CD4-positive, alpha-beta T cell (primary cell): ENCODE measurements at regions not wholly inside any gene's neighbourhood (a gene's known extent, or its start where the extent isn't known, plus 50 kb on each side); places are given as distances from the start of the nearest gene placed in this dataset.

Experiments used
- ATAC-seq: fragments of 200-7000 bp; cut with Tn5 transposase; one replicate; pipeline ENCODE4 v1.10.0; 2022; ENCODE audit warnings: mild to moderate bottlenecking; ENCODE audit not compliant: poor library complexity
- CTCF ChIA-PET: fragments of 350-600 bp; sonication (Branson Sonifier 250); formaldehyde crosslinking; loops from one replicate; lab custom pipeline; 2021; ENCODE audit warnings: antibody characterized with exemption, inconsistent platforms; lab: Charles Lee
- POLR2A ChIA-PET: fragments of 350-600 bp; sonication (Branson Sonifier 250); formaldehyde crosslinking; loops from one replicate; lab custom pipeline; 2021; ENCODE audit warnings: antibody characterized with exemption, inconsistent platforms; lab: Charles Lee
- DNase-seq, 14 experiments: peaks; one replicate each; pipeline ENCODE4 v3.0.0-alpha.2; 2013 to 2020; ENCODE audit warnings: mixed read lengths in 2 of 14
- H3K27ac ChIP-seq, 2 donors: one replicate each; pipeline versions ENCODE4 v1.5.1 to v1.7.0; 2013; ENCODE audit warnings: low read length in 2 of 2, low read depth in 1 of 2, mild to moderate bottlenecking in 1 of 2
- H3K27me3 ChIP-seq, 2 experiments: 1 replicate in 1 of 2; 2 replicates in 1 of 2; pipeline versions ENCODE4 v1.6.1 to v1.7.0; 2013; ENCODE audit warnings: low read length in 2 of 2, control low read depth in 1 of 2, mild to moderate bottlenecking in 1 of 2, moderate library complexity in 1 of 2; ENCODE audit not compliant: insufficient read depth in 2 of 2, control insufficient read depth in 1 of 2
- H3K36me3 ChIP-seq: one replicate; pipeline ENCODE4 v1.6.1; 2013; ENCODE audit warnings: low read length, control low read depth; ENCODE audit not compliant: insufficient read depth
- H3K4me1 ChIP-seq: one replicate; pipeline ENCODE4 v1.6.1; 2013; ENCODE audit warnings: low read length, control low read depth; ENCODE audit not compliant: insufficient read depth
- H3K4me3 ChIP-seq: one replicate; pipeline ENCODE4 v1.5.1; 2013; ENCODE audit warnings: mild to moderate bottlenecking, low read length, moderate library complexity
- H3K9me3 ChIP-seq, 2 experiments: 1 replicate in 1 of 2; 2 replicates in 1 of 2; pipeline versions ENCODE4 v1.6.1 to v1.7.0; 2013; ENCODE audit warnings: low read length in 2 of 2, mild to moderate bottlenecking in 2 of 2, control low read depth in 1 of 2, moderate library complexity in 1 of 2; ENCODE audit not compliant: control insufficient read depth in 1 of 2, insufficient read depth in 1 of 2
- H3K27ac Mint-ChIP-seq: one replicate; pipeline ENCODE4 v1.8.0; 2020; ENCODE audit warnings: mixed read lengths
- H3K27me3 Mint-ChIP-seq: one replicate; pipeline ENCODE4 v1.8.0; 2021; ENCODE audit warnings: mixed read lengths
- H3K36me3 Mint-ChIP-seq: one replicate; pipeline ENCODE4 v1.8.0; 2021; ENCODE audit warnings: low read depth, mixed read lengths
- H3K4me1 Mint-ChIP-seq: one replicate; pipeline ENCODE4 v1.8.0; 2021; ENCODE audit warnings: low read depth, mixed read lengths
- H3K4me3 Mint-ChIP-seq: one replicate; pipeline ENCODE4 v1.8.0; 2020; ENCODE audit warnings: mild to moderate bottlenecking, mixed read lengths
- H3K9me3 Mint-ChIP-seq: one replicate; pipeline ENCODE4 v1.8.0; 2020; ENCODE audit warnings: mixed read lengths
- intact Hi-C, 2 experiments: fragments of 100-400 bp; cut with DNase I in 1 of 2; cut with micrococcal nuclease in 1 of 2; formaldehyde crosslinking; loops; one replicate each; pipeline versions ENCODE4 v1.15.1 to v1.9.0; 2023 to 2025; cut with DNase I, micrococcal nuclease
- TF ChIP-seq, protein P1 (sequence below): fragments of 200-600 bp; IDR thresholded peaks from one replicate; pipeline ENCODE4 v1.8.0; 2022; ENCODE audit warnings: antibody characterized with exemption, mild to moderate bottlenecking

GRCh38 chrX:1779626-1780025, 164.8 kb downstream of the ASMT start:
- Histone ChIP-seq H3K4me3 (no peak overlapping the region), H3K36me3 (no peaks in the 10 kb centered on the region), H3K9me3 (peaks cover 2 to 17% of the 10 kb centered on the region in 2 experiments), H3K4me1 (no peaks in the 10 kb centered on the region), H3K27ac (no peak overlapping the region), H3K27me3 (no peaks in the 10 kb centered on the region)
- ChIA-PET CTCF (no interaction called here), POLR2A (no interaction called here)
- no peaks in the 10 kb centered on the region for H3K27me3 Mint-ChIP-seq
- intact Hi-C loops = no loop called here
- peaks cover 8% of the 10 kb centered on the region for H3K36me3 Mint-ChIP-seq
- H3K9me3 Mint-ChIP-seq = peaks cover 3% of the 10 kb centered on the region
- H3K4me1 Mint-ChIP-seq = no peaks in the 10 kb centered on the region
- TF ChIP-seq, protein P1, sequence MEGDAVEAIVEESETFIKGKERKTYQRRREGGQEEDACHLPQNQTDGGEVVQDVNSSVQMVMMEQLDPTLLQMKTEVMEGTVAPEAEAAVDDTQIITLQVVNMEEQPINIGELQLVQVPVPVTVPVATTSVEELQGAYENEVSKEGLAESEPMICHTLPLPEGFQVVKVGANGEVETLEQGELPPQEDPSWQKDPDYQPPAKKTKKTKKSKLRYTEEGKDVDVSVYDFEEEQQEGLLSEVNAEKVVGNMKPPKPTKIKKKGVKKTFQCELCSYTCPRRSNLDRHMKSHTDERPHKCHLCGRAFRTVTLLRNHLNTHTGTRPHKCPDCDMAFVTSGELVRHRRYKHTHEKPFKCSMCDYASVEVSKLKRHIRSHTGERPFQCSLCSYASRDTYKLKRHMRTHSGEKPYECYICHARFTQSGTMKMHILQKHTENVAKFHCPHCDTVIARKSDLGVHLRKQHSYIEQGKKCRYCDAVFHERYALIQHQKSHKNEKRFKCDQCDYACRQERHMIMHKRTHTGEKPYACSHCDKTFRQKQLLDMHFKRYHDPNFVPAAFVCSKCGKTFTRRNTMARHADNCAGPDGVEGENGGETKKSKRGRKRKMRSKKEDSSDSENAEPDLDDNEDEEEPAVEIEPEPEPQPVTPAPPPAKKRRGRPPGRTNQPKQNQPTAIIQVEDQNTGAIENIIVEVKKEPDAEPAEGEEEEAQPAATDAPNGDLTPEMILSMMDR = no peak
- H3K4me3 Mint-ChIP-seq = no peak overlapping the region
- no peak overlapping the region for H3K27ac Mint-ChIP-seq
- no peak for ATAC-seq
- no peak for DNase-seq

GRCh38 chrX:1781766-1782165, 166.9 kb downstream of the ASMT start:
- Histone ChIP-seq H3K4me3 (no peak overlapping the region), H3K4me1 (no peaks in the 10 kb centered on the region), H3K36me3 (no peaks in the 10 kb centered on the region), H3K27ac (no peak overlapping the region), H3K27me3 (no peaks in the 10 kb centered on the region), H3K9me3 (peaks cover 17 to 22% of the 10 kb centered on the region in 2 experiments)
- Mint-ChIP-seq H3K27me3 (no peaks in the 10 kb centered on the region), H3K36me3 (peaks cover 13% of the 10 kb centered on the region), H3K9me3 (peaks cover 9% of the 10 kb centered on the region), H3K4me1 (no peaks in the 10 kb centered on the region), H3K27ac (no peak overlapping the region), H3K4me3 (no peak overlapping the region)
- DNase-seq (no peak), ATAC-seq (no peak)
- CTCF ChIA-PET = no interaction called here
- POLR2A ChIA-PET = no interaction called here
- intact Hi-C loops = no loop called here
- TF ChIP-seq, protein P1 = no peak

DNA sequence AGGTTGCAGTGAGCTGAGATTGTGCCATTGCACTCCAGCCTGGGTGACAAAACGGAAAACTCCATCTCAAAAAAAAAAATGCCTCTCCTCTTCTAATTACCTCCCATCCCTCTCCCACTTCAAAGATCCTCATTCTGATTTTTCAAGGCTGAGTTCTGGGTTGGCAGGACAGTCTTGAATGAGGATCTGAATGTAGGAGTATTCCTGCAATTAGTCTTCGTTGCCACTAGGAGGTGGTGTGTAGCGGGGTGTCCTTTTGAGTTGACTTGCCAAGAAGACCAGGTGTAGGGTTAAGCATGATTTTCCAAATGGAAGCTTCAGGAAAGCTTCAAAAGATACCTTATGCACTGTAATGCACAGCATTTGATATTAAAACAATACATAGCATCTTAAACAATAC, 169.9 kb downstream of the ASMT start:
- Mint-ChIP-seq H3K27ac (no peak overlapping the region), H3K27me3 (no peaks in the 10 kb centered on the region), H3K36me3 (peaks cover 13% of the 10 kb centered on the region), H3K9me3 (peaks cover 9% of the 10 kb centered on the region), H3K4me3 (no peak overlapping the region), H3K4me1 (no peaks in the 10 kb centered on the region)
- CTCF ChIA-PET = no interaction called here
- TF ChIP-seq, protein P1 = no peak
- Histone ChIP-seq H3K4me3 (no peak overlapping the region), H3K4me1 (no peaks in the 10 kb centered on the region), H3K27me3 (no peaks in the 10 kb centered on the region), H3K36me3 (no peaks in the 10 kb centered on the region), H3K27ac (no peak overlapping the region), H3K9me3 (peaks cover 17 to 37% of the 10 kb centered on the region in 2 experiments)
- intact Hi-C loops = no loop called here
- POLR2A ChIA-PET = no interaction called here
- no peak for ATAC-seq
- no peak for DNase-seq
